ENCODE measurements at regions not wholly inside any gene's neighbourhood (a gene's known extent, or its start where the extent isn't known, plus 50 kb on each side); places are given as distances from the start of the nearest gene placed in this dataset.
"Not testable (repeated sequence)": the region's sequence is repeated elsewhere in the genome, so short reads cannot be mapped to it uniquely, and the experiment has no call there.

DNA sequence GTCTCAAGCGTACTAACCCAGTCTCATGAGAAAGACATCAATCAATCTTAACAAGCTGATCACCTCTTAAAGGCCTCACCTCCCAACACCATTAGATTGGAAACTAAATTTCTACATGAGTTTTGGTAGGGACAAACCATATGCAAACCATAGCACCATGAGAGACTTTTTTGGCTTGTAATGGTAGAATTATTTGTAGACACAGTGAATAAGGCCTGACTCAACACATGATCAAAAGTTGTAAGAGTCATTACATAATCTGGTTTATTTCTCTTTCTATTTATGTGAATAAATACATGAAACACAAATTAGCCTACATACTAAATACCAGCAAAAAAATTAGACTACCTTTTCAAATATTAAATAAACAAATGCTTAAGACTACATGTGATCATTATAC, 183.3 kb upstream of the EPHA6 start:
- ChIA-PET POLR2A (no interaction called here), CTCF (no interaction called here)
- Histone ChIP-seq H3K4me1 (ENCODE audit: control extremely low read depth in 1 of 4, control insufficient read depth in 4 of 4, insufficient read depth in 4 of 4, low read length in 3 of 4) (no peaks in the 10 kb centered on the region), H3K36me3 (ENCODE audit: control insufficient read depth in 4 of 4, insufficient read depth in 4 of 4, low read length in 3 of 4) (no peaks in the 10 kb centered on the region), H3K9me3 (ENCODE audit: control extremely low read depth in 1 of 5, control insufficient read depth in 4 of 5, insufficient read depth in 2 of 5, low read depth in 1 of 5, low read length in 4 of 5) (no peaks in the 10 kb centered on the region), H3K4me3 (ENCODE audit: control insufficient read depth in 1 of 7, extremely low read depth in 1 of 7, insufficient read depth in 4 of 7, low read depth in 2 of 7, low read length in 6 of 7) (no peak overlapping the region), H3K27ac (ENCODE audit: insufficient read depth in 1 of 2, low read depth in 1 of 2, low read length in 2 of 2, poor library complexity in 1 of 2, severe bottlenecking in 2 of 2) (no peak overlapping the region), H3K27me3 (replicated peaks in 2 of 5; ENCODE audit: control insufficient read depth in 4 of 5, insufficient read depth in 5 of 5, low read length in 4 of 5) (no peaks in the 10 kb centered on the region)
- WGBS (ENCODE audit: insufficient coverage) = 100% methylated on average over 1 of the region's 1 CpG
- DNase-seq = no peak

DNA sequence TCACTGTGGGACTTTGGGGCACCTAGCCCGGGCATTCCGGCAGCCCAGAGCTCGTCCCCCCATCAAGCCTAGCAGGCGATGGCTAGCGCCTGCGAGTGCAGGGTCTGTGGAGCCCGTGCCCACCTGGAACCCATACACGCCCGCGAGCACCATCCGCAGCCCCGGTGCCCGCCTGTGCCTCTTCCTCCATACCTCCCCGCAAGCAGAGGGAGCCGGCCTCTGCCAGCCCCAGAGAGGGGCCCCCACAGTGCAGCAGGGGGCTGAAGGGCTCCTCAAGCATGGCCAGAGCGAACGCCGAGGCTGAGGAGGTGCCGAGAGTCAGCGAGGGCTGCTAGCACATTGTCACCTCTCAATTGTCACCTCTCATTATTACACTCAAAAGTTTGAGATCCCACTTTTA, 167.8 kb upstream of the EPHA6 start:
- no peak overlapping the region for H3K4me3 ChIP-seq (ENCODE audit: control insufficient read depth in 1 of 7, extremely low read depth in 1 of 7, insufficient read depth in 4 of 7, low read depth in 2 of 7, low read length in 6 of 7)
- POLR2A ChIA-PET = no interaction called here
- no peaks in the 10 kb centered on the region for H3K36me3 ChIP-seq (ENCODE audit: control insufficient read depth in 4 of 4, insufficient read depth in 4 of 4, low read length in 3 of 4)
- WGBS (ENCODE audit: insufficient coverage) = 92% methylated on average over 18 of the region's 20 CpGs
- no peaks in the 10 kb centered on the region for H3K4me1 ChIP-seq (ENCODE audit: control extremely low read depth in 1 of 4, control insufficient read depth in 4 of 4, insufficient read depth in 4 of 4, low read length in 3 of 4)
- no peak overlapping the region for H3K27ac ChIP-seq (ENCODE audit: insufficient read depth in 1 of 2, low read depth in 1 of 2, low read length in 2 of 2, poor library complexity in 1 of 2, severe bottlenecking in 2 of 2)
- DNase-seq = no peak
- CTCF ChIA-PET = no interaction called here
- H3K27me3 ChIP-seq (replicated peaks in 2 of 5; ENCODE audit: control insufficient read depth in 4 of 5, insufficient read depth in 5 of 5, low read length in 4 of 5) = no peaks in the 10 kb centered on the region
- H3K9me3 ChIP-seq (ENCODE audit: control extremely low read depth in 1 of 5, control insufficient read depth in 4 of 5, insufficient read depth in 2 of 5, low read depth in 1 of 5, low read length in 4 of 5) = no peaks in the 10 kb centered on the region

DNA sequence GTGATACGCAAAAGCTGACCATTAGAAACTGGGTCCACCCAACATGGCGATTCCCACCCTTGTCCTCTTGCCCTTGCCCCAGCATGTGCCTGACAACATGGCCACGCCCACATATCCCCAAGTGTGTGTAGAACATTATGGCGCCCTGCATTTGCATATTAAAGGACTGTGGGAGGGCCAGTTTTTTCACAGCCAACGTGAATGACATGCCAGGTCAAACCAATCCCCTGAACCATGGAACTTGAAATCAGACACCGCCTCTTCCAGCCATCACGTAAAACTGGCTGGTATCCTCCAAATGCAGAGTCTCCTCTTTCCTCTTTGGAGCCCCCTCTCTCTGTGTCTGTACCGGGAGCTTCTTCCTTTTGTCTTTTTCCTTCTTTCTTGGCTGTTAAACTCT, 156.7 kb upstream of the EPHA6 start:
- Histone ChIP-seq H3K36me3 (ENCODE audit: control insufficient read depth in 4 of 4, insufficient read depth in 4 of 4, low read length in 3 of 4) (no peaks in the 10 kb centered on the region), H3K4me3 (ENCODE audit: control insufficient read depth in 1 of 7, extremely low read depth in 1 of 7, insufficient read depth in 4 of 7, low read depth in 2 of 7, low read length in 6 of 7) (no peak overlapping the region), H3K27me3 (replicated peaks in 2 of 5; ENCODE audit: control insufficient read depth in 4 of 5, insufficient read depth in 5 of 5, low read length in 4 of 5) (no peaks in the 10 kb centered on the region), H3K4me1 (ENCODE audit: control extremely low read depth in 1 of 4, control insufficient read depth in 4 of 4, insufficient read depth in 4 of 4, low read length in 3 of 4) (no peaks in the 10 kb centered on the region), H3K9me3 (ENCODE audit: control extremely low read depth in 1 of 5, control insufficient read depth in 4 of 5, insufficient read depth in 2 of 5, low read depth in 1 of 5, low read length in 4 of 5) (peaks cover 0 to 6% (median 2%) of the 10 kb centered on the region in 5 experiments), H3K27ac (ENCODE audit: insufficient read depth in 1 of 2, low read depth in 1 of 2, low read length in 2 of 2, poor library complexity in 1 of 2, severe bottlenecking in 2 of 2) (no peak overlapping the region)
- WGBS (ENCODE audit: insufficient coverage) = 100% methylated on average over 8 of the region's 8 CpGs
- no peak for DNase-seq
- POLR2A ChIA-PET = no interaction called here
- CTCF ChIA-PET = no interaction called here

DNA sequence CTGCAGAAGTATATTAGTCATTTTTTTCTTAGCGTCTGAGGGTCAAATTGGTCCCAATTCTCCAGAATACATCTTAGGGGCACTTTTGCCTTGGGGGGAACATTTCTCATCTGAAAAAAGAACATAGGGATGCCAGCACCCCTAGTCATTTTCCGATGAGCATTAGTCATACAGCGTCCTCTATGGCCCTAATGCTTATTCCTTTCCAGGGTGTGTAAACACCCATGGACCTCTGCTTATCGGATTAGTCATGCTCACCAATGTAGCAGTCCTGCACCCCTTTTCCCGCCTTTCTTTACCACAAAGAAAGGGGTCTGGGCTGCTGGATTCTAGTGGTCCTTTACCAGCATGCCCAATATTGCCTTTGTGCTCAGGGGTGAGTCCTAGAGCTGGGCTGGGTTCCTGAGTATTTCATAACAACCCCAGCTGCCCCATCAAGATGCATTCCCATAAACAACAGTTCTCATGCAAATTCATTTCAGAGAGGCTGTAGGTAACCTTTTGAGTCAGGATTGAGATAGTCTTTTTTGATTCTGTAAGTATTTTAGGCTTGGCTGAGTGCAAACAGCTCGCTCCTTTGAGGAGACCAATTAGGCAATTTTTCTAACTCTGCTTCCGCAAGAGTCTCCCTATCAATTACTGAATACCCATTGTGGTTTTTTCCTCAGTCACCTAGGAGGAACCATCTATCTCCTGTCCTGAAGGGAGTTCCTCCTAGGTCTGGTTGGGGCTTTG, 142.4 kb upstream of the EPHA6 start:
- H3K9me3 ChIP-seq (ENCODE audit: control extremely low read depth in 1 of 5, control insufficient read depth in 4 of 5, insufficient read depth in 2 of 5, low read depth in 1 of 5, low read length in 4 of 5); H3K27ac ChIP-seq (ENCODE audit: insufficient read depth in 1 of 2, low read depth in 1 of 2, low read length in 2 of 2, poor library complexity in 1 of 2, severe bottlenecking in 2 of 2); H3K4me3 ChIP-seq (ENCODE audit: control insufficient read depth in 1 of 7, extremely low read depth in 1 of 7, insufficient read depth in 4 of 7, low read depth in 2 of 7, low read length in 6 of 7); DNase-seq; H3K4me1 ChIP-seq (ENCODE audit: control extremely low read depth in 1 of 4, control insufficient read depth in 4 of 4, insufficient read depth in 4 of 4, low read length in 3 of 4); H3K27me3 ChIP-seq (replicated peaks in 2 of 5; ENCODE audit: control insufficient read depth in 4 of 5, insufficient read depth in 5 of 5, low read length in 4 of 5); H3K36me3 ChIP-seq (ENCODE audit: control insufficient read depth in 4 of 4, insufficient read depth in 4 of 4, low read length in 3 of 4); POLR2A ChIA-PET; CTCF ChIA-PET: not testable (repeated sequence)
- 62% methylated on average over 4 of the region's 7 CpGs for WGBS (ENCODE audit: insufficient coverage)

DNA sequence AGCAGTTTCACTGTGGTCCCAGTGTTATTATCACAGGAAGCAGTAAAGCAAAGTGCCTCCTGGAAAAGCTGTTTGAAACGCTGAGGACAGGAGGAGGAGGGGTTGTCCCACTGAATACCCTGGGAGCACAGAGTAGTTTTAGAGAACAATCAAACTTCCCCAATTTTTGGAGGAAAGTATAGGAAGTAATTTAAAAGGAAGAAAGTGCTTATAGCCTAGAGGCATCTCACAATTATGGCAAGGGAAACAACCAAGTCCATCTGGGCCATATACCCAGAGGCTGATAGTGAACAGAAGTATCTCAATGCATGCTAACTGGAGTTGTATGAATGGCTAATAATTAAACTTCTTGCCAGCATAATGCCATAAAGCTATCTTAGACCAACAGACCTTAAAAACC, 137.2 kb upstream of the EPHA6 start:
- H3K9me3 ChIP-seq (ENCODE audit: control extremely low read depth in 1 of 5, control insufficient read depth in 4 of 5, insufficient read depth in 2 of 5, low read depth in 1 of 5, low read length in 4 of 5) = no peaks in the 10 kb centered on the region
- H3K36me3 ChIP-seq (ENCODE audit: control insufficient read depth in 4 of 4, insufficient read depth in 4 of 4, low read length in 3 of 4) = no peaks in the 10 kb centered on the region
- H3K27ac ChIP-seq (ENCODE audit: insufficient read depth in 1 of 2, low read depth in 1 of 2, low read length in 2 of 2, poor library complexity in 1 of 2, severe bottlenecking in 2 of 2) = no peak overlapping the region
- no peak overlapping the region for H3K4me3 ChIP-seq (ENCODE audit: control insufficient read depth in 1 of 7, extremely low read depth in 1 of 7, insufficient read depth in 4 of 7, low read depth in 2 of 7, low read length in 6 of 7)
- H3K27me3 ChIP-seq (replicated peaks in 2 of 5; ENCODE audit: control insufficient read depth in 4 of 5, insufficient read depth in 5 of 5, low read length in 4 of 5) = no peaks in the 10 kb centered on the region
- 0% methylated on average over 1 of the region's 1 CpG for WGBS (ENCODE audit: insufficient coverage)
- no peak for DNase-seq
- CTCF ChIA-PET = no interaction called here
- POLR2A ChIA-PET = no interaction called here
- H3K4me1 ChIP-seq (ENCODE audit: control extremely low read depth in 1 of 4, control insufficient read depth in 4 of 4, insufficient read depth in 4 of 4, low read length in 3 of 4) = no peaks in the 10 kb centered on the region

DNA sequence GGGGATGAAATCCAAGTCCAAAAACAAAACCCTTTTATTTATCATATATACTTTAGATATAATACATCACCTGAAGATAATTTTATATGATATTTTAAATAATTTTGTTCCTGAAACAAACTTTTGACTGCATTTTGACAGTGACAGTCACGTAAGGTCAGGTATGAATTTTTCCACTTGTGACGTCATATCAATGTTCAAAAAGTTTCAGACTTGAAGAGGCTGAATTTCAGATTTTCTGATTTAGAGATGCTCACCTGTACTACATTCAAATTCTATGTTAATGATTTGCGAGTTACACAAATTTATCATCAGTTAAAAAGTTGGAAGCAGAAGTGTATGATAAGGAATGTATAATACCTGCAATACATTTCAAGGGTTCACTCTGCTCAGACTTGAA, 136.1 kb upstream of the EPHA6 start:
- WGBS (ENCODE audit: insufficient coverage) = no CpG with 5 or more reads among the region's 3 CpGs
- no peaks in the 10 kb centered on the region for H3K9me3 ChIP-seq (ENCODE audit: control extremely low read depth in 1 of 5, control insufficient read depth in 4 of 5, insufficient read depth in 2 of 5, low read depth in 1 of 5, low read length in 4 of 5)

DNA sequence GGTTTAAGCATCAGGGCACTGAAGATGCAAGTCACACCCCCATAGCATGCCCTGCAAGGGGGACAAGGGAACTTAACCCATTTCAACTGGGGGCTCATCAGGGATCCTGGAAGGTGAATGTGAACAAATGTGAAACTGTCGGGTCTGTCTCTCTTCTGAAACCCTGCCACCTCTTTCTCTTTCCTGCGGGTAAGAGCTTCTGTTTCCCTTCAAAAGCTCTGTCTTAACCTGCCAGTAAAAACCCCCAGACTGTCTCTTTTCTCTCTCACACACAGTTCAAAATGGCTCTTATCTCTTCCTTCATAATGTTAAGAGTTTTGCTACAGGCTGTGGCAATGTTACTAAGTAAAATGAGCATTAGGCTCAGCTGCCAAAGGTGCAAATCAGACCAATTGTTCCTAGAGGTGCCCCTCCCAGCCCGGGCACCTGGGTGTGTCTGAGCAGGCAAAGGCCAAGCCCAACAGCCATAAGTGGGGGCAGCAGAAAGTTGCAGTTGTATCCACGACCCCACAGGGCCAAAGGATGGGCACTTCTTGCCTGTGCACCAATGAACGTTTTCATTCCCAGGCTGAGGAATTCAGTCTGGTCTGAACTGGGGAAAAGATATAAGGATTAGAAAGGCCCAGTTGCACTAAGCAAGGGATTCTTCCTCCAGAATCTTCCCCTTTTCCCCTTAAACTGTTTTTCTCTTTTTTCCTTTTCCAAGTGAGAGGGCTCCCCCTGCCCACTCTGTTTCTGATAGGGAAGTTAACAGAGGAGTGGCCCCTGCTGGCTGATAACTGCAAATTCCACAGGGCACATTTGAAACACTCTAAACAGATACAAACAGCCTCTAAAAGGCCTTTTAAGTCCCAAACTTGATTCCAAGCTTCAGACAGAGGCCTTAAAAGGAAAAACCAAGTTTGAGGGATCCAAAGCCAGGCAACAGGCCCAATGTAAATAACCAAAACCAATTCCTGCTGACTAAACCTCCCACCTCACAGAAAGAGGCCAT, 113.8 kb upstream of the EPHA6 start:
- POLR2A ChIA-PET = no interaction called here
- DNase-seq = no peak
- peaks cover 0 to 2% (median 0%) of the 10 kb centered on the region in 5 experiments for H3K9me3 ChIP-seq (ENCODE audit: control extremely low read depth in 1 of 5, control insufficient read depth in 4 of 5, insufficient read depth in 2 of 5, low read depth in 1 of 5, low read length in 4 of 5)
- CTCF ChIA-PET = no interaction called here
- no peaks in the 10 kb centered on the region for H3K36me3 ChIP-seq (ENCODE audit: control insufficient read depth in 4 of 4, insufficient read depth in 4 of 4, low read length in 3 of 4)
- H3K4me1 ChIP-seq (ENCODE audit: control extremely low read depth in 1 of 4, control insufficient read depth in 4 of 4, insufficient read depth in 4 of 4, low read length in 3 of 4) = no peaks in the 10 kb centered on the region
- WGBS (ENCODE audit: insufficient coverage) = 97% methylated on average over 5 of the region's 5 CpGs
- no peak overlapping the region for H3K4me3 ChIP-seq (ENCODE audit: control insufficient read depth in 1 of 7, extremely low read depth in 1 of 7, insufficient read depth in 4 of 7, low read depth in 2 of 7, low read length in 6 of 7)
- no peak overlapping the region for H3K27ac ChIP-seq (ENCODE audit: insufficient read depth in 1 of 2, low read depth in 1 of 2, low read length in 2 of 2, poor library complexity in 1 of 2, severe bottlenecking in 2 of 2)
- no peaks in the 10 kb centered on the region for H3K27me3 ChIP-seq (replicated peaks in 2 of 5; ENCODE audit: control insufficient read depth in 4 of 5, insufficient read depth in 5 of 5, low read length in 4 of 5)

More for the DNA sequence above, 136.1 kb upstream of the EPHA6 start:
- no peak for DNase-seq
- no peak overlapping the region for H3K27ac ChIP-seq (ENCODE audit: insufficient read depth in 1 of 2, low read depth in 1 of 2, low read length in 2 of 2, poor library complexity in 1 of 2, severe bottlenecking in 2 of 2)
- no peak overlapping the region for H3K4me3 ChIP-seq (ENCODE audit: control insufficient read depth in 1 of 7, extremely low read depth in 1 of 7, insufficient read depth in 4 of 7, low read depth in 2 of 7, low read length in 6 of 7)
- no peaks in the 10 kb centered on the region for H3K36me3 ChIP-seq (ENCODE audit: control insufficient read depth in 4 of 4, insufficient read depth in 4 of 4, low read length in 3 of 4)
- ChIA-PET POLR2A (no interaction called here), CTCF (no interaction called here)
- H3K4me1 ChIP-seq (ENCODE audit: control extremely low read depth in 1 of 4, control insufficient read depth in 4 of 4, insufficient read depth in 4 of 4, low read length in 3 of 4) = no peaks in the 10 kb centered on the region
- no peaks in the 10 kb centered on the region for H3K27me3 ChIP-seq (replicated peaks in 2 of 5; ENCODE audit: control insufficient read depth in 4 of 5, insufficient read depth in 5 of 5, low read length in 4 of 5)

Measured in common myeloid progenitor, CD34-positive (primary cell).